GM10248 (cell line): ENCODE measurements at regions not wholly inside any gene's neighbourhood (a gene's known extent, or its start where the extent isn't known, plus 50 kb on each side); places are given as distances from the start of the nearest gene placed in this dataset.
"Not testable (repeated sequence)": the region's sequence is repeated elsewhere in the genome, so short reads cannot be mapped to it uniquely, and the experiment has no call there.

Source experiments
- CTCF ChIA-PET: fragments of 300-600 bp; sonication (Branson Sonifier 250); formaldehyde crosslinking; extraction: SDS; loops from one replicate; lab custom pipeline; 2021; ENCODE audit warnings: antibody characterized with exemption; lab: Yijun Ruan, JAX
- POLR2A ChIA-PET: fragments of 350-650 bp; sonication (Branson Sonifier 250); formaldehyde crosslinking; extraction: SDS; loops from one replicate; lab custom pipeline; 2020; ENCODE audit warnings: antibody characterized with exemption; lab: Yijun Ruan, JAX
- DNase-seq: peaks from one replicate; pipeline ENCODE4 v3.0.0; 2012; ENCODE audit errors: extremely low spot score
- CTCF ChIP-seq: IDR thresholded peaks from 2 replicates; pipeline ENCODE4 v1.5.1; 2012; ENCODE audit warnings: mild to moderate bottlenecking, low read depth; ENCODE audit errors: extremely low read depth, missing control alignments, control extremely low read depth

- POLR2A ChIA-PET = no interaction called here
- CTCF ChIA-PET = no interaction called here
- TF ChIP-seq CTCF = no peak
- peak; percentile 37 for DNase-seq
Measured at GRCh38 chr20:47982574-47983360, 197.5 kb upstream of the SULF2 start.

- no peak for DNase-seq
- CTCF ChIA-PET = no interaction called here
- POLR2A ChIA-PET = no interaction called here
- TF ChIP-seq CTCF = no peak
Measured at GRCh38 chr20:47981222-47981621, 195.9 kb upstream of the SULF2 start.

- ChIA-PET POLR2A (no interaction called here), CTCF (no interaction called here)
- no peak for TF ChIP-seq CTCF
- DNase-seq = no peak
Measured at GRCh38 chr20:47980336-47981177, 195.3 kb upstream of the SULF2 start.

- CTCF ChIA-PET, POLR2A ChIA-PET, DNase-seq: not testable (repeated sequence)
Measured at GRCh38 chr20:47979361-47980095, 194.2 kb upstream of the SULF2 start.

GRCh38 chr20:47978428-47979120 is 193.3 kb upstream of the SULF2 start:
- CTCF ChIA-PET, POLR2A ChIA-PET, DNase-seq: not testable (repeated sequence)

GRCh38 chr20:47977789-47978252 is 192.5 kb upstream of the SULF2 start:
- POLR2A ChIA-PET, DNase-seq, CTCF ChIA-PET: not testable (repeated sequence)

- CTCF ChIA-PET = interaction anchor here (1.0 to 1.4 kb wide), 2 partner anchors 9 to 11 kb away, joined by 4 read pairs; no protein-coding TSS in a partner anchor
- DNase-seq, POLR2A ChIA-PET: not testable (repeated sequence)
Measured at GRCh38 chr20:47977017-47977788, 191.9 kb upstream of the SULF2 start.
